ENCODE measurements at regions not wholly inside any gene's neighbourhood (a gene's known extent, or its start where the extent isn't known, plus 50 kb on each side); places are given as distances from the start of the nearest gene placed in this dataset.

GRCh38 chr16:64121473-64121872, 1000.4 kb downstream of the CDH11 start:
- no peak for TF ChIP-seq POLR2AphosphoS5 (IDR thresholded peaks at IDR 0.05; ENCODE audit: borderline replicate concordance, low read depth, low read length)
- no peak for TF ChIP-seq EZH2 (IDR thresholded peaks at IDR 0.05)

All from SK-N-MC (cell line).